Astrocyte of the hippocampus (primary cell): ENCODE measurements at regions not wholly inside any gene's neighbourhood (a gene's known extent, or its start where the extent isn't known, plus 50 kb on each side); places are given as distances from the start of the nearest gene placed in this dataset.
"Not testable (repeated sequence)": the region's sequence is repeated elsewhere in the genome, so short reads cannot be mapped to it uniquely, and the experiment has no call there.

Experiments used
- DNase-seq: peaks from one replicate; pipeline ENCODE4 v3.0.0; 2011; ENCODE audit warnings: low read depth, low spot score

DNA sequence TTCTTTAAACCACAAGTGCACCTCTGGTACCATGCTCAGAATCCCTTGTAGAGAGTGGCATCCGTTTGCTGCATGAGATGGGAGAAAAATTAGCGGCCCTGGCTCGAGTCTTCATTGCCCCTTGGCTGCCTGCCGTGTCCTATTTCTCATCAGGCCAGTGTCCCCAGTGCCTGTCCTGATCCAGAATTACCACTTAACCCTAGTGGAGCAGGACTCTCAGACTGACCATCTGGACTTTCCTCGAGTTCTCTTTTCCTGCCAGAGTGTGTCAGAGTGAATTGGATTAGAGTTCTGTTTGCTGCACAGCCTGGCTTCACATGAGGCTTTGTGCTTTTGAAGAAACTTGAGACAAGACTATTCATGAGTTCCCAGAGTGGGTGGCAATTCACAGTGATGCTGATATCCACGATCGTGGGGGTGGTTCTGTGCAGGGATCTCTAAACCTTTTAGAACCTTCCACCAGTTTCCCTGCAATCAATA lies 92.6 kb downstream of the C9orf152 start:
- DNase-seq = no peak

DNA sequence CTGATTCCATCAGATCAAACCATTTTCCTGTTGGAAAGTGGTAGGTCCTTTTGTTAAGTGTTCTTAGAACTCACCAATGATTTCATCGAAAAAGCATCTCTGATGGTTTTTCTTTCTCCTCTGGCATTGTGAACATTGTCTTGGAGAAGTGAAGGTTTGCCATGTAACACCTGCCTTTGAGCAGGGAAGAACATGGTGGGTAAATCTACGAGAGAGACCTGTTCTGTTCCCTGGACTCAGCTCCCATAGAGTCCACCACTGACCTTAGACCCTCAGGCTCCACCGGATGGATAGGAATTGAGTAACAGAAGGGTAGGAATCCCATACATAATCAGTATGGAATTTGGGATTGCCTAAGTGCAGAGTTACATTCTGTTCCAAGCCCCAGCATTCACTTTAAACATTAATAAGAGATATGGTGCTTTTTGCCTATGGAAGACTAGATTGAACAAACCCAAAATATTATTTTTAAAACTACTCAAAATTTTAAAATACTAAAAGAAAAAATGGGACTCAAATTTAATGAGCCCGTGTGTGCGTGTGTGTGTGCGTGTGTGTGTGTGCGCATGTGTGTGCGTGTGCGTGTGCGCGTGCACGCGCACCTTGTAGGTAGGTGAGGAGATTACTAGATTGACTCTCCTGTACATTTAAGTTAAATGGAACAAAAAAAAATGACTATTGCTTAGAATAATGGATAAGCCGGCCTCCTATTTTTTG lies 92.0 kb downstream of the C9orf152 start:
- DNase-seq = no peak

DNA sequence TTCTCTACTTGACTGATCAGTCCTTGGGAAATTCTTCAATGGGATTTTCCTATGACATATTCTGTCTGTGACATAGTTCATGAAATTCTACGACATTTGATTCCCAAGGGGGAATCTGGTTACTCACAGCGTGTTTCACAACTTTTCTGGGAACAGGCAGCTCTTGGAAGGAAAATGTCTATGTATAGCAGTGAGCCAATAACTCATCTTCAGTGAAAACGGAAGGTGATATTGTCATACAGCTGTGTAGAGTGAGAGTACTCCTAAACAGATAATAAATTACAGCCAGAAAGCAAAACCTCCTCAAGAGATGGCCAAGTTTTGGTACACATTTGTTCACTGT lies 91.4 kb downstream of the C9orf152 start:
- no peak for DNase-seq

DNA sequence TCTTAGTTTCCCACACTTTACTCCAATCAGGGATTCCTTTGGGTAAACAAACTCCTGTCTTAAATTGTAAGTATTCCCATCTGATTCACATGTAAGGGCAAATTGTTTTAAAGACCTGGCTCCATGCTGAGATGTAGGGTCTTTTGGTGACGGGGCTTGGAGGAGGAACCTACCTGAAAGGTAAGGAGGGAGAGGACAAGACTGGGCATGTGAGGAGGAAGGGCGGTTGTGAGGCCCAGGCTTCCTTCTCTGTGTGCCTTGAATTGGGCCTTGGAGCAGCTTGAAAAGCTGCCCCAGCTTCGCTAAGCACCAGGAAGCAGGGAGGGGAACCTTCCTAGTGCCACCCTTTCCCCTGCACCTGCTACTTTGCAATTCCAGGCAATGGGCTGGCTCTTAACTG lies 86.8 kb downstream of the C9orf152 start:
- DNase-seq = no peak

DNA sequence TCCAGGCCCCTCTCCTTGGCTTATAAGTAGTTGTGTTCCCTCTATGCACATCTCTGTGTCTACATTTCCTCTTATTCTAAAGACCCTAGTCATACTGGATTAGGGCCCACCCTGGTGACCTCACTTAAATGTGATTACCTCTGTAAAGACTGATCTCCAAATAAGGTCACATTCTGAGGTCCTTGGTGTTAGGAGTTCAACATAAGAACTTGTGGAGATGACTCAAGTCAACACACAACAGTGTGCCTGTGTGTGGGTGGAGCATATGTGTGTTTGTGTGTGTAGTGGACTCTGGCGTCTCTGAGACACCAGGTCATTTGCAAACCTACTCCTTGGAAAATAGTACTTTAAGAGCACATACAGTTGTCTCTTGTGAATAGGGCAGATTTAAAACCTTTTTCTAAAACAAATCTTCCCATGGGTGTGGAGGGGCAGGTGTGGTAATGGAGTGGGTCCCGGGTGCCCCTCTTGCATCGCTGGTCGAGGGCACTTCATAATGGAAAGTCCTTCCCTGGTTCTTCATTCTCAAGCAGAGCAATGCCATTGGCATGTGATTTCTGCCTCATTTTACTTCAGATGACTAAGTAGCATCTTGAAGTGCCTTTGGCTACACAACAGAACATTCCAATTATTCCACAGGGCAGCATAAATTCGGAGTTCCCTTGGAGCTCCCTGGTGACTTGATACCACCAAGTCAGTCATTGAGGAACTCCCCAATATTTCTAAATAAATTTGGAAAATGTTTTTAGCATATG lies 84.4 kb downstream of the C9orf152 start:
- peak; percentile 72 for DNase-seq

DNA sequence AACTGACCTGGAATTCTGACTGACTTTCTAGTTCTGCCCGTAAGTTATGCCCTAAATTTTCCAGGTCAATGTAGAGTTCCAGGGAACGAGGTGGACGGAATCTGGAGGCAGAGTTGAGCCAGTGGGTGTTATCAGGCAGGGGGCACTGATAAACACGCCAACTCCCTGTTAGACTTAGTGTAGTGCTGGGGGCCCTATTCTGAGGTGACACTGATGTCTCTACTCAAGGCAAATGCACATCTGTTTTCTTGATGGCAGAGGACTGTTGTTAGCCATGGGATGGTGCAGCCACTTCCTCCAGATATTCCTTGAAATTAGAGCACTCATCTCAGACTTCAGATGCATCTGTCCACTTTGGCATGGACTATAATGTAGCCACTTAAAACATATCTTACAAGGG lies 83.5 kb downstream of the C9orf152 start:
- no peak for DNase-seq

DNA sequence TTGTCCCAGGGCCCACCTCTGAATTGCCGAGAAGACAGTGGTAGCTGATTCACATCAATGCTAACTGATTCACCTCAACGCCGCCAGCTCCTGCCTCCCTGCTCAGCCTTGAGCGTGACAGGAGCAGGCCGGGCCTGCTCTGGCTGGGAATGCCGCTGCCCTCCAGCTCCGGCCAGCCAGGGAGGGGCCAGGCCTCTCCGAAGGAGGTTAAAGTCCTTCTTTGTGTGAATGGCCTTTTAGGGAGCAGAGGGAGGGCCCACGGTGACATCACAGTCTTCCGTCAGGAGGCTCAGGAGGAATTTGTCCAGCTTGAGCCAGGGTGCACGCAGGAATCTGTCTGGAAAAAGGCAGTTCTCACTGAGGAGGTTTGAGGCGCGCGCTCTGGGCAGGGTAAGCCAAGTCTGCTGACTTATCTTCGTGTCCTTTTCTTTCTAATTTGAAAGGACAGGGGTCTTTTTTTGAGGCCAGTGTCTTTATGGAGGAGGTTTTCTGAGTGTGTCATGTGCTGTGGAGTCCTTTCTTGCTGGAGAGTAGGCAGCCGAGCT lies 82.7 kb downstream of the C9orf152 start:
- DNase-seq = peak; percentile 96

DNA sequence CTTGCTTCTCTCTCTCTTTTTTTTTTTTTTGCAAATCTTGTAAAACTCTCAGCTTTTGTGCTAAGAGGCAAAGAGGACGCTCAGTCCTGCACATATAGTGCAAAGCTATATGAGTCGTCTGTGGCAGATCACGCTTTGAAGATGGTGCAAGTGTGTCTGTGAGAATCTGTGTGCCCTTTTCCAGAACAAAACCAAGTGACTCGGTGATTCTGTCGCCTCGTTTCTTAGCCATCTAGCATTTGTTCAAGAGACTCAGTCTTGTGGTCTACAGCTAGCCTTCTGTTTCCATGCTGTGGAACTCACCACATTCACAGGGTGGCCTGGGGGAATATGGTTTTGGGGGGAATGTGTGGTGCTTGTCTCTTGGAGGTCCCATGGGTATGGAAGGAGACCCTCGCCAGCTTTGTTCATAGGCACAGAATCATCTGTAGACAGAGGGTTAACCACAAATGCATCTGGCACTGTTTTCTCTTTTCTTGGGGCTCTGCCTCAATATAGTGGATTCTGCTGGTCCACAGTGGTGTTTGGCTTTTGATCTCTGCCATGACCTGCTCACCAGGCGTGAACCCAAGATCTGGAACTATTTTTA lies 82.1 kb downstream of the C9orf152 start:
- peak; percentile 50 for DNase-seq

DNA sequence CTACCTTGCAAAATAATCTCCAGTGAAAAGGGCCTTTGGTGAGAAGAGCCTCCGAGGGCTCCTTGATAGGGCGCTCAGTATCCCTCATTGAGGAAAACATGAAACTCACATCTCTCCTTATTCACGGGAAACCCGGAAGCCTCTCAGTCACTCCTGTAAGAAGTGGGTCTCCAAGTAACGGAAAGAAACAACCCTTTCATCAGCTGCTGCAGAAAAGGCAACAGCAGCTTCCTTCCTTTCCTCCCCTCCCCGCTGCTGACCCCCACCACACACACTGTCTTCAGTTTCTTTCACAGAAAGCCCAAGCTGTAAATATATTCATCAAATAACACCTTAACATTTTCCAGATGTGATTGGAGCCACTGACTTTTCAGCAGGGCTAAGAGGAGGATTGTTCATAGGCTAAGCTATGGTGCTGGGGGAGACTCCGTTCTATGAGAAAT lies 81.4 kb downstream of the C9orf152 start:
- no peak for DNase-seq

DNA sequence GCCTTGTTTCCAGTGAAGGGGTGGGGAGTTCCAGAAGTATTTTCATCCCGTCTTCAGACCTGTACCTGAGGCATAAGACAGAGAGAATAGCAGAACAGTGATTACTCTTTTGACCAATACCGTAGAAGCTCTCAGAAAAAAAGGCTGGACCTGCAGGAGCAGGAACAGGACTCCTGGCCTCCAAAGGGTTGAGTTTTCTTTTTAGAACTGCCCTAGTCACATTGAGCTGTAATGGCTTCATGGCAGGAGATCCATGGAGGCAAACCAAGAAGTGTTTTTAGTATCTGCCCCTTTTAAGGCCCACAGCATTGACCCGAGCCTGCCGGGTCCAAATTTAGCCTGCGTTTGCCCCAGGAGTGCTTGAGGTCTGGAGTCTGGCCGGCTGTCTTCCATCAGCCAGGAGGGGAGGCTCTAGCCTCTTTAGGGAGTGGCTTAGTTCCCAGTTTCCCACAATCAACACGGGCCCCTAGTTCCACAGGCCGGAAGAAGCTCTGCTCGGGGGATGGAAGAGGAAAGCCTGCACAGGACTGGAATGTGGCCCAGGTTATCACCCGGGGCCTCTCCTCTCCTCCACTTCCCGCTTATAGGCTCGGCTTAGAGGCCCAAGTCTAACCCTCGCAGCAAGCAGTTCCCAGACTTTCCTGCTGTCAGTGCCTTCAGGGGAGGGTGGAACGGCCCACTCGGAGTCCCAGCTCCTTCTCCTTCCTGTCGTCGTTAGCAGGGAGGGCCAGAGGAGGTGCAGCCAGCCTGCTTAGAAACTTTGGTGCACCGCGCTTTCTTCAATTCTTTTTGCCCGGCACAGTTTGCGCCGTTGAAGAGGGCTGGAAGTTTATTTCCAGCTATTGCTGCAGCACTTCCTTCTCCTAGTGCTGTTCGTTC lies 80.7 kb downstream of the C9orf152 start:
- no peak for DNase-seq

DNA sequence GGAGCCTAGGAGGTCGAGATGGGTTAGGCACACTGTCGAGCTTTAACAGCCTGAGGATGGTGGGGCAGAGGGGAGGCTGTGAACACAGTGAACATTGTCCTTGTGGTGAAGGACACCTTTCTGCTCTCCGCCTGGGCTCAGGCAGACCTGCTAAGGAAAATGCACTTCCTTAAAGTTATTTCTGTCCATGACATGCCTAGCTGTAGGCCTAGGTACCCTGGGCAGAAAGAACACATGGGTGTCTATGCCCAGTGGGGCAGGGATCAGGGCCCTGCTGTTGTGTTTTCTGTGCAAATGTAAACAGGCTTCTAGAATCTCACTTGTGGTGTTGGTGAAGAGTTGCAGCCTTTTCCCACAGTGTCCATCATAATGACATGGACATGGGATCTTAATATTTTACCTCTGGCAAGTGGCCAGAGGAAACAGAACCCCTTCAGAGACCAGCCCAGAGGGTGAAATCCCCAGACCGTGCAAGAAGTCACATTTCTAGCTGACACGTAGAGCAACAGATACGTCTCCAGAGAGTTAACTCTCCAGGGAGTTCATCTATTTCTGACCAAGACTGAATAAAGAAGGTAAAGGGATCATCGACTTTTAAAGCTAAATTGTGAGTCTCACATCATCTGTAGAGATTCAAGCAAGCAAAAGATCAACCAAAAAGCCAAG lies 79.2 kb downstream of the C9orf152 start:
- DNase-seq = no peak

DNA sequence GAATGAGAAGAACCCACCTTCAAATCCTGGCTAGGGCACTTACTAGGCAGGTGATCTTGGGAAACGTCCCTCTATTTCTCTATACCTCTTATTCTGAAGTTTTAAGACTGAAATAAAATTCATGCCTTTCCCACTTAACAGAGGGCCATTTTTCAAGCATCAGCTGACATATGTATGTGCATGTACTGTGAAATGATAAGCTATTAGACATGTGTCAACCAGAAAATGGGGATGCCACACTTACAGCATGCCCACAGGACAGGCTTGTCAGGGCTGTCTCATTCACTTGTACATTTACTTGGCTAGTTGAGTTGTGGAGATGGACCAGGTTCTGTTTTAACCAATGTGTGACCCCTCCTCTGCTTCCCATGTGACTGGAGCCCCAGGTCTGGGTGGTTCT lies 78.5 kb downstream of the C9orf152 start:
- DNase-seq = no peak

DNA sequence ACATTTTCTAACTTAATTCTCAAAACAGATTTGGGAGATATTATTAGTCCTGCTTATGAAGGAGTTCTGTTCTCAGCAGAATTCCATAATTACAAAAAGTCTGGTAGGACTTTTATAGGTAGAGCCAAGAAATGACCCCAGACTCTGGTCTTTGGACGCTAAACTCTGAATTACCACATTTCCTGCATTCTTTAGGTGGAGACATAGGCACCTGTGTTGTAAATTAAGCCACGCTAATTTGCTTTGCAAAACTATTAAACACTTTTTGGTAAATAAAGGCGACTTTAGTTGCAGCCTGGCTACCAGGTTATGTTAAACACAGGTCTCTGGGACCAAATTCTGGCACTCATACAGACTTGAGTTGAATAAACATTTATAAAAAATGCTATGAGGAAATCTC lies 77.7 kb downstream of the C9orf152 start:
- DNase-seq = no peak

DNA sequence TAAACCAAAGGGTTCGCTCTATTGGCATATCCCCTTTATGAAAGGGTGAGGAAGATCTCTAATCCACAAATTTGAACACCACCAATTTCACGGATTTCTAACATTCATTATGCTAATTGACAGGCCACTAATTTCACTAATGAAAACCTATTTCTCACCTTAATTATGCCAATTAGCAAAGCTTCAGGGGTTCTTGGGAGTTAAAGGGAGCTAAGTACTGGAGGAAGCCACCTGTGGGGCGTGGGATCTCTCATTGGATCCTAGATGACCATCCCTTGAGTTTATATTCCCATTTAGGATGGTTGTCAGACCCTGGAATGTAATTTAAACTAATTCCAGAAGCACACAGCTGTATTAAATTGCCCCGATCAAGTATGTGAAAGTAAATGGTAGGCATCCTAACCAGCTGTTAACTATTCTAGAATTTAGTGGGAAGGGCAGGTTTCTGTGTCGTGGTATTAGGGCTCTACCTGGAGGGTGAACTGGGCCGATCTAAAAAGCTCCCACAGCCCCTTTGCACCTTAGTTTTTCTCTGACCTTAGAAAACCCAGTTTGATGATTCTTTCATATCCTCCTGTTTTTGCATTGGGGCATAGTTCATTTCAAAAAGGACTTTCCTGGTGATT lies 77.1 kb downstream of the C9orf152 start:
- no peak for DNase-seq

DNA sequence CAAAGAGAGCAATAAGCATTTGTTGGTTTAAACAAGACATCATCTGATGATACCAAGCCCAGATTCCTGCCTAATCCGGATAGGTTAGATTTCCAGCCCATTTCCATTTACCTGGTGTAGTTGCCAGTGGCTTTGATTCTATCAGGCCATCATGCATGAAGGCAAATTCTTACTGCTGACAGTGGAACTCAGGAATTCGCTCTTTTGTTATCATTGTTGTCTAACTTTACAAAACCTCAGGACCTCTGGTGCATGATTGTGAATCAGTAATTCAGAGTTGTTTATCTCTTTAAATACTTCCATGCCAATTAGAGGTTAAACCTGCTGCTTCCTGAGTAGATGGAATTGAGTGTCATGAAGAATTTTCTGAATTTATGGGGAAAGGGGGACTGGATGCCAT lies 76.5 kb downstream of the C9orf152 start:
- peak; percentile 71 for DNase-seq

DNA sequence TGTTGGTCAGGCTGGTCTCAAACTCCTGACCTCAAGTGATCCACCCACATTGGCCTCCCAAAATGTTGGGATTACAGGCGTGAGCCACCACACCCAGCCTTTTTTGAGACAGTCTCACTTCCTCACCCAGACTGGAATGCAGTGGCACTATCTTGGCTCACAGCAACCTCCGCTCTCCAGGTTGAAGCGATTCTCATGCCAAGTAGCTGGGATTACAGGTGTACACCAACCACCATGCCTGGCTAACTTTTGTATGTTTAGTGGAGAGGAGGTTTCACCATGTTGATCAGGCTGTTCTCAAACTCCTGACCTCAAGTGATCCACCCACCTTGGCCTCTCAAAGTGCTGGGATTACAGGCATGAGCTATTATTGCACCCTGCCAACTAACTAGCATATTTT lies 75.4 kb downstream of the C9orf152 start:
- DNase-seq = not testable (repeated sequence)

DNA sequence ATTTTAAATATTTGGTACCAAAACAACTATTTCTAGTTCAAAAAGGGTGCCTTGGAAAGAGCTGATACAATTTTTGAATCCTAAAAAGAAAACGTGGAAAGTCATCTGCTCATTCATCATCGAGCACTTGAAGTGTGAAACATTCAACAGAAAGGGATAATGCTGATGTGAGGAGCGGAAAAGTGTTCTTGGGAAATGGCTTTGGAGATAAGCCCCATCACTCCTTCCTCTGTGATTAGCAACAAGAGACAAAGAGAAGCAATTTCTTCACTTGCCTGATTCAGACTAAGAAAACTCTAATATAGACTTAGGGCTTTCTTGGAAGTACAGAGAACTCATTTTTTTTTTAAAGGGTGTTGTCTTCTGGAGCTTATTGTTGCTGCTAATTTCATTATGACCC lies 74.9 kb downstream of the C9orf152 start:
- no peak for DNase-seq

DNA sequence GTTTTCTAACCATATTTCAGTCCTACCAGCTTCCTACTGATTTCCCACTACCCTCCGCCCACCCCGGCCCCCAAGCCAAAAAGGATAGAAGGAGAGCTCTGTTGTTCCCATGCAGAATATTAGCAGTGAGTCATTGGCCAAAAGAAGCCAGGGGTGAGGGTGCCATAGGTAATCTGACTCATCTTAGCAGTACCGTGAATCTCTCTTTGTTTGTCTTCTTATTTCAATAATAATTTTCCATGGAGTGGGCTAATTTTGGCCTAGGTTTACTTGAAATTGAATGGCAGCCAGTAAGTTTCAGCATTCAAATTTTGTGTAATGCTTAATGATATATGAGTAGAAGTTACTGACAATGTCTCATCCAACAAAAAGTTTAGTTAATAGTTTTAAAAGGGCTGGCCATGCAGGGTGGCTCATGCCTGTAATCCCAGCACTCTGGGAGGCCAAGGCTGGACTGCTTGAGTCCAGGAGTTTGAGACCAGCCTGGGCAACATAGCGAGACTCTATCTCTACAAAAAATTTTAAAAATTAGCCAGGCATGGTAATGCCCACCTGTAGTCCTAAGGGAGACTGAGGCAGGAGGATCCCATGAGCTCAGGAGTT lies 74.2 kb downstream of the C9orf152 start:
- no peak for DNase-seq

DNA sequence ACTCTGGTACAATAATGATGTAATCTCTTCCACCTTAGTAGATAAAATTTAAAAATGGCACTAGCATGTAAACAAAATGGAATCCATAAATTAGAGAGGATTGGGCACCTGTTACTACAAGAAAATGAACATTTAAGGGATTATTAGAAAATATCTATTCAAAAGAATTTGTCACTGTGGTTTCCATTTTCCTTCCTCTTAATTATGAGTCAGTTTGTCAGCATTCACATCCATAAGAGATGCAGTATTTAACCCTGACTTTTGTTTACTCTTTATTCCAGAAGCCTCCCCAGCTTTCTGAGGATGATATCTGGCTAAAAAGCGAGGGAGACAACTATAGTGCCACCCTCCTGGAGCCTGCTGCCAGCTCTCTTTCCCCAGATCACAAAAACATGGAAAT lies 72.1 kb downstream of the C9orf152 start:
- DNase-seq = no peak

DNA sequence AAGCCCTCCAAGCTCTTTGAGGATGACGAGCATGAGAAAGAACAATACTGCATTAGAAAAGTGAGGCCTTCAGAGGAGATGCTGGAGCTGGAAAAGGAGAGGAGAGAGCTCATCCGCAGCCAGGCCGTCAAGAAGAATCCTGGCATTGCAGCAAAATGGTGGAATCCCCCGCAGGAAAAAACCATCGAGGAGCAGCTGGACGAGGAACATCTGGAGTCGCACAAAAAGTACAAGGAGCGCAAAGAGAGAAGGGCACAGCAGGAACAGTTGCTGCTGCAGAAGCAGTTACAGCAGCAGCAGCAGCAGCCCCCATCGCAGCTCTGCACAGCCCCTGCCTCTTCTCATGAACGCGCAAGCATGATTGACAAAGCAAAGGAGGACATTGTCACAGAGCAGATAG lies 71.2 kb downstream of the C9orf152 start:
- no peak for DNase-seq
